CD4-positive, alpha-beta T cell treated with Interleukin-10 for 1 hour (primary cell): ENCODE measurements at regions not wholly inside any gene's neighbourhood (a gene's known extent, or its start where the extent isn't known, plus 50 kb on each side); places are given as distances from the start of the nearest gene placed in this dataset.

Experiments used
- DNase-seq: peaks from one replicate; pipeline ENCODE4 v3.0.0-alpha.2; 2020

DNA sequence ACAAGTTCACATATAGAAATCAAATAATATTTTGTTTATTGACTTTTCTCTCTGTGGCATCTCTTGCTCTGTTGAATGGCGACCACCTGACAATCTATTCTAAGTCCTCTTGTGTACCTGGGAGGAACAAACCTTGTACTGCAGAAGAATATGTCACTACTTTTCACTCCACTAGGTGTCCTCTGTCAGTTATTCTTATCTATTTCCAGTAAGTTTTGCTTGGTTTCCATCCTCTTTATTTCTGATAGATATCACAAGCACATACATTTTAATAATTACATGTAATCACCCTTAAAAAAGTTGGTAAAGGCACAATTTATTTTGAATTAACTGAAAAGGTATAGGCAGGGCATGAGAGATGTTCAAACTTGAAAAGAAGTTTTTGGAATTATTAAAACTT lies 238.4 kb downstream of the SNCA start:
- DNase-seq = peak; percentile 4

DNA sequence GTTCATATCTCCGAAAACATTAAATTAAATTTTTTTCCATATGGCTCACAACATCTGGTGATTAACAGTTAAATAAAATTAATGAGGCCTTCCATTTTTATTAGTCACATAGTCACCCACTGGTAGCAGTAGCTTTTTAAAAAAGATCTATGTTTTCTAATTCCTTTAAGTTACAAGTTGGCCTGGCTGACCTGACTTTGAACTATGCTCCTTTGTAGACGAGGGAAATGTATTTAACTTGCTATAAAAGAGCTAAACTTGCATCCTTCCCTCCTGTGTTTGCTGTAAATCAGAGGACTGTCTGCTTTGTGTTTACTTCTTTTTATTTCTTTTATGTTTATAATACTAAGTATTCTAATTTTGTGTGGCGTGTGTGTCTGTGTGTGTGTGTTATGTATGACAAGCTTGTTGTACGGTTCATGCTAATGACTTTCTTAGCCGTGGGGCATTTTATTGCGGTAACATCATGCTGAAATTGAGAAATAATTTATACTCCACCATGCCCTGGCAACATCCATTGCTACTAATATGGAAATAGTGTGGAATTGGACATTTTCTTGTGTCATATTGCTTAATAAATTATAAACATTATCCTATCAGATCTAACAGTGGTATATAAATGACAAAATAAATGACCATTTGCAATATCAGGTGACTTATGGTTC lies 241.7 kb downstream of the SNCA start:
- no peak for DNase-seq

DNA sequence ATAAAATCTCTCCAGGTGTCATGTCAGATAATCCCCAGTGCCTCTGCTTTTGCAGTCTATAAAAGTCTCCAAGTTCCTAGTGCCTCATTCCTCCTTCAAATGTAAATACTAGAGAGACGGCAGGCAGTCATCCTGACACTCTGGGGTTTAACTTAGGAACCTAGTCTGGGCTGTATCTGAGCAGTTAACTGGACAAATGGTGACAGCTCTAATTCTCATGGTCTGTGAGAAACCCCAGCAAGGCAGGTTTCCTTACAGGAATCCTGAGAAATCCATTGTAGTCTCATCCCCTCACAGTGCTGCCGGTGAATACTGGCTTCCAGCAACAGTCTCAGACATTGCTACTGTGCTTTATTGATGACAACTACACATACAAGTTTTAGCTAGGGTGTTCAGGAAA lies 246.8 kb downstream of the SNCA start:
- DNase-seq = no peak

DNA sequence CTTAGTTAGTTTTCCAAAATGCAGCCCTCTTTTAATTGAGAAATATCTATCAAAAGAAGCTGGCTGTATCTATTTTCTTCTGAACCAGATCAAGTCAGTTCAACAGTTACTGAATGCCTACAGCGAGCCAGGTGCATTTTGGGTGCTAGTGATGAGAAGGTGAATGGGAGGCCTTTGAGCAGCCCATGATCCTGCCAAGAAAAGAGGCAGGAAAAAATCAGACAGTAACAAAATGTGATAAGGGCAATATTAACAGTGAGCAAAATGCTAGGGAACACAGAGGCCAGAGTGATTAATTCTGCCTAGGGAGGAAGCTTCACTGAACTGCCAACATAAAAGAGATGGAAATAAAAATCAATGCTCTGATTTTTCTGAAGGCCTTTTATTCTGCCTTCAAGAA lies 248.5 kb downstream of the SNCA start:
- no peak for DNase-seq

DNA sequence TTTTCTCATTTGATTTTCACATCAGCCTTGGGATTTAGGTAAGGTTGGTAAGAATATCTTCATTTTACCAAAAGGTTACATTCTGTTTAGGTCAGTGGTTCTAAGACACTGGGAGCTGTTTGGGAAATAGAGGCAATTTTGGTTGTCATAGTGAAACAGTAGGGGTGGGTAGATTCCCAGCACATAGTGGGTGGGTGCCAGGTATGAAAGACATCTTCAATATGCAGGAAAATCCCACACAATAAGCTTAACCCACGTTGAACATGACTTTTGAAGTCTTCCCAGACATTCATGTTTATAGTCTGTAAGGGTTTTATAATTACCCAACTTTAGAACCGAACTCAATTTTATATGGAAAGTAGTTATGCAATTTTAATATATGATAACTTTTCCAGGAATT lies 249.6 kb downstream of the SNCA start:
- no peak for DNase-seq

DNA sequence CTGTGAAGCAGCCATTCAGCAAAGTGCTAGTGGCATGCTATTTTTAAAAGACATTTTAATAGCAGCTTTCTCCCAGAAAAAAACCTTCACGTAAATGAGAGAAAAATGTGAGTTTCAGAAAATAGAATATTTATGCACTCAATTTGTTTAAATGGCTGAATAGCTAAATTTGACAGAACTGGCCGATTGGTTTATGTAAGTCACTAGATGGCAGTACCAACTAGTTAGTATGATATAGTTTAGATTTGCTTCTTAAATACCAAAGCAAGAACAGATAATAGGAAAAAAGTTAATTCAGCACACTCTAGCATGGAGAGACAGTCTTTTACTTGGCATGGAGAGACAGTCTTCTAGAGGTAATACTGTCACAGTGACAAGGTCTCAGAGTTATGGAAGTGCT lies 250.1 kb downstream of the SNCA start:
- DNase-seq = no peak

DNA sequence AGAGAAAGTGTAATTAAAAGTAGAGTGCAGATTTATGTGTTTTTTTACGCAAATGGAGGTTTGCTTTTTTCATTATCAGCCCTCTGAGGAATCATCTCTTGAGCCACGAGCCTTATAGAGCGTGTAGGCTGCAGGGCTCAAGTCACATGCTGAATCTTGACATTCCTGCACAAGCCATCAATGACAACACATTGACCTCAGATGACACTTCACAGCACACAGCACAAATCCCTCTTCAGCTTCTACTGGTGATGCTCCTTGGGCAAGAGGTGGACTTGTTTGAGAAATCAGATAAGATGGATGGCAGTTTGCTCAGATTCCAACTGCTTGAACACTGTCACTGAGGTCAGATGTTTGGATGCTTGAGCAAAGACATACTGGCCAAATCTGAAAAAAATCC lies 250.6 kb downstream of the SNCA start:
- DNase-seq = no peak

DNA sequence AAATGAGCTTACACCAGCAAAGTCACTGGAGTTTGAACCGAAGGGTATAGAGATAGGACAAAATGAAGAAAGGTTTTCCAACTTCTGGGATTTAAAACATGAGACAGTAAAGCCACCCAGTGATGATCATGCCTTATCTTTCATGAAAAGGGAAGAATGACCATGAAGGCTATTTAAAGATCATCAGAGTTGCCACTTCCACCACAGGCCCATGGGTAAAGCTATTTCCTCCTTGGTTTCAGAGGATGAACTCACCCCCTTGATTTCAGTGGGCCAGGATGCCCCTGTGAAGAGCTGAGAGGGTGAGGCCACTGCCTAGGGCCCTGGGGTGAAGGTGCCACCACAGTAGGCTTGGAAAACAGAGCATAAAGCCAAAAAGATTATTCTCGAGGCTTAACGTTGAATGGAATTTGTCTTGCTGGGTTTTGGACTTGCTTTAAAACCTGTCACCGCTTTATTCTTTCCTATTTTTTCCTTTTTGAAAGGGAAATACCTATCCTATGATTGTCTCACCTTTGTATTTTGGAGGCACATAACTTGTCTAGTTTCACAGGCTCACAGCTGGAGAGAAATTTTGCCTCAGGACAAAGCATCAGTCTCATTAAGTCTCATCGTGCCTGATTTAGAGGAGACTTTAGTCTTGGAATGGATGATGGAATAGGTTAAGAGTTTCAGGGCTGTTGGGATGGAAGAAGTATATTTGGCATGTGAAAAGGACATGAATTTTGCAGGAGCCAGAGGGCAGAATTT lies 254.0 kb downstream of the SNCA start:
- no peak for DNase-seq

DNA sequence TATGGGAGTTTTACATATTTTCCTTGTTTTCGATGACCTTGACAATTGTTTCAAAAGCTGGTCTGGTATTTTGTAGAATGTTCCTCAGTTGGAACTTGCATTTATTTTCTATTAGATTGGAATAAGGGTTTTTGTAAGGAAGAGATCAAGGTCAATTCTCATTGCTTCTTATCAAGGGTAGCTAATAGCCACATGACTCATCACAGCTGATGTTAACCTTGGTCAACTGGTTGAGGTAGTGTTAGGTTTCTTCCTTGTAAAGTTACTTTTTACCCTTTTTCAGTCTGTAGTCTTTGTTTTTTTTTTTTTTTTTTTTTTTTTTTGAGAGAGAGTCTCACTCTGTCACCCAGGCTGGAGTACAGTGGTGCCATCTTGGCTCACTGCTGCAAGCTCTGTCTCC lies 257.2 kb downstream of the SNCA start:
- no peak for DNase-seq

DNA sequence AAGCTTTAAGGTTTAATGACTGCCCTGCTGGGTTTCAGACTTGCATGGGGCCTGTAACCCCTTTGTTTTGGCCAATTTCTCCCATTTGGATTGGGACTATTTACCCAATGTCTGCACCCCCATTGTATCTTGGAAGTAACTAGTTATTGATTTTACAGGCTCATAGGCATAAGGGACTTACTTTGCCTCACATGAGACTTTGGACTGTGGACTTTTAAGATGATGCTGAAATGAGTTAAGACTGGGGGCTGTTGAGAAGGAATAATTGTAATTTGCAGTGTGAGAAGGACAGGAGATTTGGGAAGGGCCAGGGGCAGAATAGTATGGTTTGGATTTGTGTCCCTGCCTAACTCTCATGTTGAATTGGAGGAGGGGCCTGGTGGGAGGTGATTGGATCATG lies 260.7 kb downstream of the SNCA start:
- DNase-seq = no peak

DNA sequence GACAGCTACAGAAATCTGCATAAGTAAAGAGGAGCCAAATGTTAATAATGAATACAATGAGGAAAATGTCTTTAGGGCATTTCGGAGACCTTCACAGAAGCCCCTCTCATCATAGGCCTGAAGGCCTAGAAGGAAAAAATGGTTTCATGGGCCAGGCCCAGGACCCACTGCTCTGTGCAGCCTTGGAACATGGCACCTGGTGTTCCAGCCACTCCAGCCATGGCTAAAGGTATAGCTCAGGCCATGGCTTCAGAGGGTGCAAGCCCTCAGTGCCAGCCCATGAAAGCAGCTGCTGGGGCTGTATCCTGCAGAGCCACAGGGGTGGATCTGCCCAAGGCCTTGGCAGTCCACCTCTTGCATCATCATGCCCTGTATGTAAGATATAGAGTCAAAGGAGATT lies 261.1 kb downstream of the SNCA start:
- DNase-seq = no peak

DNA sequence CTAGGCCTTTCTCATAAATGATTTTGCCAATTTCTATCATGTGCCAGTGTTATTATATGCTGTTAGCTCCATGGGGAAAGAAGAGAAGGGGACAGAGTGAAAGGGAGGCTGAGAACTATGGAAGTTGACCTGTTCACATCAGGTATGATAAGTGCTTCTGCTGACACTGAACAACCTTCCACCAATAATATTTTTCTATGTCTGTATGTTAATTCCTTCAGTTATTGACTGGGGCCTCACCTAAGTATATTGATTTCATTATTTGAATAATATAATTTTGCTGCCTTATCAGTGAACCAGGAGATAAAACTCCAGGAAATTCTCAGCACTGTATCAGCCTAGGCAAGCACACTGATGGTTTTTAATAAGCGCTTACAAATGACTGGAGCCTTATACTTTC lies 262.8 kb downstream of the SNCA start:
- DNase-seq = no peak

DNA sequence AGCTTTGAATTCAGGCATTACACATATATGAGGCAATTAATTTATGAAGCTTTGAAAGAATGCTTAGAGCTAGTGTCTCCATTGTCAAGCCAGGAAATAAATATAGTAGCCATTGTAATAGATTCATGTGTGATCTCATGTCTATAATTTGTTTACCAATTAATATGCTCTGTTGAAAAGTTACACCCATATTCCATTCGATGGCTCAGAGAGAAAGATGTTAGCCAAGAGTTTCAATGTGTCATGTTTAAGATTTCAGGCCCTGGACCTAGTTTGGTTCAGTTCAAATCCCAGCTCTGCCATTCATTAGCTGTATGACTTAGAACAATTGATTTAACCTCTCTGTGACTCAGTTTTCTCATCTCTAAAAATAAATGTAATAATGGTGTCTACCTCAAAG lies 263.3 kb downstream of the SNCA start:
- no peak for DNase-seq

DNA sequence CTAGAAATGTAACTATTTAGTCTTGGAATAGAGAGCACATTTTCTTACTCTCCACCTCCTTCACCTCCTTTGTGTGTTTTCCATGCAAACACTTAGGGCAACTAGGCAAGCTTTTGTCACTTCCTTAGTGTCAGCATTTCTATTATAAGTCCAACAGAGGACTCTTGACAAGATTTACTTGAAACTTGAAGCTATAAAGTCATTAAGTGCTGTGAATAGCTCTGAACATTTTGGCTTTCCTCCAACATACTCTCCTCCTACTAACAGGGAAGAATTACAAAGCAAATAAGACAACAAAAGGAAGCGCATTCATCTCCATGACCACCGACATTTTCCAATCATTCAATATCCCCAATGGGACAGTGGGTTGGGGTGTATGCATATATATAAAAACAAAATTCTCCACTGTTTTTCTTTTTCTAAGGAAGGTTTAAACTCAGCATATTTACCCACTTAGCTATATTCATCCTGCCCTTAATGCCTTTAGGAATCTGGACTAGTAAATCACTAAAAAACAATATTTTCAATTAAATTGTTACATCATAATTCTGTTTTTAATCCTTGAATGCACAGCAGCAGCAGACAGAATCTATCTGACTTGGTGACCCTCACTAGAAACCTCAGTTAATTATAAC lies 264.6 kb downstream of the SNCA start:
- no peak for DNase-seq

DNA sequence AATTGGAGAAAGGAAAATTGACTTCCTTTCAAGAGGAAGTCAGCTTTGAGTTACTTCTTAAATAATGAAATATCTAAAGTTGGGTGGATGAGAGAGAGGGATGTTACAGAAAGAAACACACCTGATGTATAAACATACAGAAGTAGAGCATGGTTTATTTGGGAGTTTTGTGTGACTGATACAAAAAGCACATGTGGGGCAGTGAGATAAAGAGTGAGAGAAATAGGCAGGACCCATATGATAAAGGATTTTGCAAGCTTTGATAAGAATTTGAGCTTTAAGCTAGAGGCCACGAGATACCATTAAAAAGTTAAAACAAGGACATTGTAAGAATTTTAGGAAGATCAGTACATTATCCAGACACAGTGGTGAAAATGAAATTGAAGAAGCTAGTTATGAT lies 263.3 kb upstream of the GPRIN3 start:
- no peak for DNase-seq

DNA sequence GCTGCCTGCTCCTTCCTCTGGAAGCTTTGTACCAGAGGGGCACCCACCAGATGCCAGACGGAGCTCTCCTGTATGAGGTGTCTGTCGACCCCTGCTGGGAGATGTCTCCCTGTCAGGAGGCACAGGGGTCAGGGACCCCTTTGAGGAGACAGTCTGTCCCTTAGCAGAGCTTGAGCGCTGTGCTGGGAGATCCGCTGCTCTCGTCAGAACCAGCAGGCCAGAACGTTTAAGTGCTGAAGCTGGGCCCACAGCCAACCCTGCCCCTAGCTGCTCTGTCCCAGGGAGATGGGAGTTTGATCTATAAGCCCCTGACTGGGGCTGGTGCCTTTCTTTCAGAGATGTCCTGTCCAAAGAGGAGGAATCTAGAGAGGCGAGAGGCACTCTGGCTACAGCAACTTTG lies 260.3 kb upstream of the GPRIN3 start:
- DNase-seq = no peak

DNA sequence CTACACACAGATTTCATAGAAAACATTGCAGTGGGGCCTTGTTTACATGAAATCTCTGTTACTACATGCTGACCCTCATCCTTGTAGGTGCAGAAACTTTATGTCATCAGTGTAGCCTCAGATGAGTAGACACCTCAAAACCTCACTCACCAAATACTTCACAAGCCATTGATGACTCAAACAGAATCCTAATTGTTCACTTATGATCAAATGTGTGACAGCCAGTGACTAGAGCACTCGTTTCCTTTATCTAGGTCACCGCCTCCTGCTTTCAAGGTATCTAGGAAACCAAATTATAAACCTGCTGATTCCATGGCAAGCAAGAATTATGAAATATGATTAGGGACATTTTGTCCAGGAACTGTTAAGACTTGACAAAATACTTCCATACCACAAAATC lies 255.8 kb upstream of the GPRIN3 start:
- DNase-seq = no peak

DNA sequence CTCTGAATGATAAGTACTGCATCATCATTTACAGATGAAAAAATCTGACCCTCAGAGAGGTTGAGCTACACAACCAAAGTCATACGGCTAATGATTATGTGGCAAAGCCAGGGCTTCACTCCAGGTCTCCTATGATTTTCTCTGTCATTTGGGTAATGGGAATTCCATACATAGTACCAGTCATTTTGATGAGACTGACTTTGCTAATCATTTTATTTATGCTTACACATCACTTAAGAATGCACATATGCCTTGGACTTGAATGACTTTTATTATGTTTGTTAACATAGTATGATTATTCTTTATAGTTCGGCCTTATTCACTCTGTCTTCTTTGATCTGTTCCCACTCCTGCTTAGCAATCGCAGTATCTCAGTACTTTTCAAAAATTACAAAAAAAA lies 255.1 kb upstream of the GPRIN3 start:
- DNase-seq = no peak

DNA sequence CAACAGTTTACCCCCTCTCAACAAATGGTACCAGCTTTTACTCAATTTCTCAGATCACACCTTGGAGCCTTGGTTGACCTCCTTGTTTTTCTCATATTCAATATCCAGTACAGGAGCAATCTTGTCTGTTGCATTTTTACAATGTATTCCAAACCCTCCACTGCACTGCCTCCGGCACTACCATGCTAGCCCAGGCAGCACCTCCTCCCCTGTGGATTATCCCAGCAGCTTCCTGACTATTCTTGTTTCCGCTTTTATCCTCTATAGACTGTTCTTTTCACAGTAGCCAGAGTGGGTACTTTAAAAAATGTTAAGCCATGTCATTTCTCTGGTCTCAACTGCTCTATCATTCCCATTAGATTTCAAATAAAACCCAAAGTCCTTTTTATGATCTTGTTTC lies 253.4 kb upstream of the GPRIN3 start:
- no peak for DNase-seq

DNA sequence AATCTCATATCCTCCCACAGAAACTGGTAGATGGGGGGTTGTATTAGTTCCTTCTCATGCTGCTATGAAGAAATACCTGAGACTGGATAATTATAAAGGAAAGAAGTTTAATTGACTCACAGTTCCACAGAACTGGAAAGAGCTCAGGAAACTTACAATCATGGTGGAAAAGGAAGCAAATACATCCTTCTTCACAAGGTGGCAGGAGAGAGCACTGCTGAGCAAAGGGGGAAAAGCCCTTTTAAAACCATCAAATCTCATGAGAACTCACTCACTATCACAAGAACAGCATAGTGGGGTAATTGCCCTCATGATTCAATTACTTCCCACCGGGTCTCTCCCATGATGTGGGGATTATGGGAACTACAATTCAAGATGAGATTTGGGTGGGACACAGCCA lies 250.5 kb upstream of the GPRIN3 start:
- no peak for DNase-seq

DNA sequence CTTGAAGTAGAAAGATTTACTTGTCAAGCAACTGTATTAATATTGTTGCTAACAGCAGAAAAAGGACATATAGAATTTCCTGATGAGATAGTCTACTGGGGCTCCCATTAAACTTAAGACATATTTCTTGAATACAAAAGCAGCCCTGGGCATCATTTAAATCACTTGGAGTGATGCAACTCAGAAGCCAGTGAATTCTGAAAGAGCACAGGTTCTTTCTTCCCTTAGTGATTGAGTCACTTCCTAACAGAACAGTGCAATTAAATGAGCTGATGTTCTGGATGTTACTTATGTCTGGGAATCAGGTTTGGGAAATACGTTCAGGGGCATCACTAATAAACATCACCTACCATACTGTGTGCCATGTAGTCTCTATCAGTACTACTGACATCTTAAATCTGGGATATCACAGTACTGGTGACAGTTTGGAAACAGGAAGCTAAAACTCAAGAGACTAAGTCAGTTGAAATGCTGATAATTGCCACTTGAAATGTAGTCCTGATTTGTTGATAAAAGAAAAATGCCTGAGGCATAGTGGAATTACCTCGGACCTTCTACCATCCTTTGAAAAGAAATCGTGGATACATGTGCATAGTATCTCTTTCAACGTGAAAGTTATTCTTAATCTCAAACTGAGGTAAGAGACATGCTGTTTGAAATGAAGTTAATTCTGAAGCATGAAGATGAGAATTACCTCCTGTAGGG lies 249.2 kb upstream of the GPRIN3 start:
- DNase-seq = no peak

DNA sequence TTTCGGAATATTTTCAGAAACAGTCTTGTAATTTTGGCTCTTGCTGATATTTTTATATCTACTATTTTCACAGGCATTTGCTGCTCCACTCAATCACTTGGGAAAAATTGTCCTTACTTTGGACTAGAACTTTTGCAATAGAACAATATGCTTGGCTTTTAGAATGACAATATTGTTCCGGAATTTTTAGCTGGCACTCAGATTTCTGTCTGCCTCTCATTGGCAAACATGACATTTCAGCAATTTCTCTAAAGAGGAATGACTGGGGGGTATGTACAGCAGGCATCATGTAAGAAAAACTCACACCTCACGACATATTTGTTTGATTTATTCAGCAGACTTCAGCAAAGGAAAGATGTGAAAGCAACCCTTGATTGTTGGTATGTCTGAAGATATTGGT lies 243.6 kb upstream of the GPRIN3 start:
- DNase-seq = no peak

DNA sequence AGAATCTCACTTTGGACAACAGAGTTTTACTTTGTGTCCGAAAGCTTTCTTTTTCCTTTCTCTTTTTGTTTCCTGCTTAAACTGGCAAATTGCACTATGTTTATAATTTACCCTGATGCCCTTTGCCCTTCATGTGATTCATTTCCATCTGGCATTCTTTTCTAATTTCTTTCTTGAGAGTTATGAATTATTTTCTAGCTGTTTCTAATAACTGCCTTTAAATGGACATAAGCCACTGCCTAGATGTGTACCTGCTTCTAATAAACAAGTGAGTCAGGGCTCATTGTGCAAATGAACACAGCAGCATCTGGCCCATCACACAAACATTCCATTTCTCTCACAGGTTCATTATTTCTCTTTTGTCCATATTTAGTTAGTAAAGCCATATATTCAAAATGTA lies 242.3 kb upstream of the GPRIN3 start:
- no peak for DNase-seq

DNA sequence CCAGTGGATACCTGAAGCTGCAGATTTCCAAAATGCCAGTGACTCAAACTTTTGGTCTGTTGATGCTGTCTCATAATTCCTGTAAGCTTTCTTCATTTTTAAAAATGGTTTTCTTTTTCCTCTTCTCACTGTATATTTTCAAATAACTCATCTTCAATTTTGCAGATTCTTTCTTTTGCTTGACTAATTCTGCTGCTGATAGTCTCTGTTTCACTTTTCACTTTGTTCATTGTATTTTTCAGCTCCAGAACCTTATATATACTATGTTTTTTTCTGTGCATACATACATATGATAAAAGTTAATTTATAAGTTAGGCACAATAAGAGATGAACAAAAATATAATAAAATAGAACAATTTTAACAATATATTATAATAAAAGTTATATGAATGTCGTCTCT lies 237.7 kb upstream of the GPRIN3 start:
- DNase-seq = no peak
